ENCODE measurements at regions not wholly inside any gene's neighbourhood (a gene's known extent, or its start where the extent isn't known, plus 50 kb on each side); places are given as distances from the start of the nearest gene placed in this dataset.

GRCh38 chr2:180730976-180731375 lies 249.4 kb upstream of the UBE2E3 start:
- TF ChIP-seq CTCF (conservative IDR thresholded peaks at IDR 0.05; ENCODE audit: low read length), result no peak
- H3K4me3 ChIP-seq (ENCODE audit: low read length), result no peak overlapping the region
- peak; percentile 40 for DNase-seq (ENCODE audit: low read depth)

GRCh38 chr2:180728928-180729559 lies 251.4 kb upstream of the UBE2E3 start:
- H3K4me3 ChIP-seq (ENCODE audit: low read length), result no peak overlapping the region
- no peak for TF ChIP-seq CTCF (conservative IDR thresholded peaks at IDR 0.05; ENCODE audit: low read length)
- DNase-seq (ENCODE audit: low read depth), result peak; percentile 83

GRCh38 chr2:180723712-180724111 lies 256.7 kb upstream of the UBE2E3 start:
- no peak overlapping the region for H3K4me3 ChIP-seq (ENCODE audit: low read length)
- TF ChIP-seq CTCF (conservative IDR thresholded peaks at IDR 0.05; ENCODE audit: low read length), result no peak
- DNase-seq (ENCODE audit: low read depth), result no peak

- no peak overlapping the region for H3K4me3 ChIP-seq (ENCODE audit: low read length)
- no peak for TF ChIP-seq CTCF (conservative IDR thresholded peaks at IDR 0.05; ENCODE audit: low read length)
- DNase-seq (ENCODE audit: low read depth), result peak; percentile 79
Observed at GRCh38 chr2:180722551-180723239, 257.7 kb upstream of the UBE2E3 start.

- no peak overlapping the region for H3K4me3 ChIP-seq (ENCODE audit: low read length)
- no peak for TF ChIP-seq CTCF (conservative IDR thresholded peaks at IDR 0.05; ENCODE audit: low read length)
- DNase-seq (ENCODE audit: low read depth), result no peak
Observed at GRCh38 chr2:180720829-180721228, 259.6 kb upstream of the UBE2E3 start.

GRCh38 chr2:180717588-180717987 lies 262.8 kb upstream of the UBE2E3 start:
- no peak overlapping the region for H3K4me3 ChIP-seq (ENCODE audit: low read length)
- no peak for TF ChIP-seq CTCF (conservative IDR thresholded peaks at IDR 0.05; ENCODE audit: low read length)
- no peak for DNase-seq (ENCODE audit: low read depth)
